ENCODE measurements at regions not wholly inside any gene's neighbourhood (a gene's known extent, or its start where the extent isn't known, plus 50 kb on each side); places are given as distances from the start of the nearest gene placed in this dataset.

- Histone ChIP-seq H3K4me3 (ENCODE audit: insufficient read depth, low read length) (no peak overlapping the region), H3K36me3 (ENCODE audit: insufficient read depth, low read length) (no peaks in the 10 kb centered on the region), H3K27me3 (ENCODE audit: insufficient read depth, low read length) (peaks cover 3% of the 10 kb centered on the region), H3K9me3 (ENCODE audit: low read depth, low read length) (no peaks in the 10 kb centered on the region), H4K20me1 (ENCODE audit: insufficient read depth, low read length) (no peaks in the 10 kb centered on the region), H3K79me2 (ENCODE audit: insufficient read depth, low read length) (no peaks in the 10 kb centered on the region), H3K4me2 (ENCODE audit: insufficient read depth, low read length) (no peak overlapping the region), H2AFZ (ENCODE audit: low read length) (no peak overlapping the region), H3K4me1 (ENCODE audit: insufficient read depth, low read length) (no peaks in the 10 kb centered on the region), H3K27ac (ENCODE audit: low read depth, low read length) (no peak overlapping the region)
- DNase-seq (ENCODE audit: insufficient read length, low spot score, missing footprints) = no peak
- TF ChIP-seq, protein P1, sequence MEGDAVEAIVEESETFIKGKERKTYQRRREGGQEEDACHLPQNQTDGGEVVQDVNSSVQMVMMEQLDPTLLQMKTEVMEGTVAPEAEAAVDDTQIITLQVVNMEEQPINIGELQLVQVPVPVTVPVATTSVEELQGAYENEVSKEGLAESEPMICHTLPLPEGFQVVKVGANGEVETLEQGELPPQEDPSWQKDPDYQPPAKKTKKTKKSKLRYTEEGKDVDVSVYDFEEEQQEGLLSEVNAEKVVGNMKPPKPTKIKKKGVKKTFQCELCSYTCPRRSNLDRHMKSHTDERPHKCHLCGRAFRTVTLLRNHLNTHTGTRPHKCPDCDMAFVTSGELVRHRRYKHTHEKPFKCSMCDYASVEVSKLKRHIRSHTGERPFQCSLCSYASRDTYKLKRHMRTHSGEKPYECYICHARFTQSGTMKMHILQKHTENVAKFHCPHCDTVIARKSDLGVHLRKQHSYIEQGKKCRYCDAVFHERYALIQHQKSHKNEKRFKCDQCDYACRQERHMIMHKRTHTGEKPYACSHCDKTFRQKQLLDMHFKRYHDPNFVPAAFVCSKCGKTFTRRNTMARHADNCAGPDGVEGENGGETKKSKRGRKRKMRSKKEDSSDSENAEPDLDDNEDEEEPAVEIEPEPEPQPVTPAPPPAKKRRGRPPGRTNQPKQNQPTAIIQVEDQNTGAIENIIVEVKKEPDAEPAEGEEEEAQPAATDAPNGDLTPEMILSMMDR (IDR thresholded peaks at IDR 0.05; ENCODE audit: extremely low read depth, low read depth, low read length) = no peak
Observed at GRCh38 chr6:169393753-169394152, 140.1 kb upstream of the THBS2 start.

DNA sequence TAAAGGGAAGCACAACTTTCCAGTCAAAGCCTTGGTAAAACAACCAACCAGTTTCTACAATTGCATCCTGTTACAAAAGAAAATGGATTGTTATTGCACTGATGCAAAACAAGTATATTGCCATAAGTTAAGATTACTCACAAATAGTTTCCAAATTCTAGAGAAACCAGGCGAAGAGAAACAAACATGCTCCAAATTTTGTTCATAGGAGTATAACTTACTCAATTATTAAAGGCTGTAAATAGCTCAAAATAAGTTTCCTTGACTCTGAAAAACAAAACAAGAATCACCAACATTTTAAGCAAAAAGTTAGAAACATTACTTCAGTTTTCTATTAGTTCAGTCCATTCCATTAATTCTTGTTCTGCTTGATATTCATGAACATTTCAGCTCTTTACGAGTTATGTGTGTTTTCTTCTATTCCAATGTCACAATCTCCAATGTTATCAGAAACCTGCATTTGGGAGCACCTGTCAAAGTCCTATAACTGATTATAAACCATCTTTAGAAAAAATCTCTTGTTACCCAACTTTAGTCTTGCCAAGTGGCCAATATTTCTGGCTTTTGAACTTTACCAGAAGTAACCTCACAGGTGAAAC, 137.9 kb upstream of the THBS2 start:
- Histone ChIP-seq H3K27me3 (ENCODE audit: insufficient read depth, low read length) (no peaks in the 10 kb centered on the region), H3K4me1 (ENCODE audit: insufficient read depth, low read length) (no peaks in the 10 kb centered on the region), H4K20me1 (ENCODE audit: insufficient read depth, low read length) (no peaks in the 10 kb centered on the region), H3K79me2 (ENCODE audit: insufficient read depth, low read length) (no peaks in the 10 kb centered on the region), H2AFZ (ENCODE audit: low read length) (no peak overlapping the region), H3K27ac (ENCODE audit: low read depth, low read length) (no peak overlapping the region), H3K4me3 (ENCODE audit: insufficient read depth, low read length) (no peak overlapping the region), H3K9me3 (ENCODE audit: low read depth, low read length) (no peaks in the 10 kb centered on the region), H3K4me2 (ENCODE audit: insufficient read depth, low read length) (no peak overlapping the region), H3K36me3 (ENCODE audit: insufficient read depth, low read length) (no peaks in the 10 kb centered on the region)
- no peak for DNase-seq (ENCODE audit: insufficient read length, low spot score, missing footprints)
- TF ChIP-seq, protein P1 (IDR thresholded peaks at IDR 0.05; ENCODE audit: extremely low read depth, low read depth, low read length) = no peak

DNA sequence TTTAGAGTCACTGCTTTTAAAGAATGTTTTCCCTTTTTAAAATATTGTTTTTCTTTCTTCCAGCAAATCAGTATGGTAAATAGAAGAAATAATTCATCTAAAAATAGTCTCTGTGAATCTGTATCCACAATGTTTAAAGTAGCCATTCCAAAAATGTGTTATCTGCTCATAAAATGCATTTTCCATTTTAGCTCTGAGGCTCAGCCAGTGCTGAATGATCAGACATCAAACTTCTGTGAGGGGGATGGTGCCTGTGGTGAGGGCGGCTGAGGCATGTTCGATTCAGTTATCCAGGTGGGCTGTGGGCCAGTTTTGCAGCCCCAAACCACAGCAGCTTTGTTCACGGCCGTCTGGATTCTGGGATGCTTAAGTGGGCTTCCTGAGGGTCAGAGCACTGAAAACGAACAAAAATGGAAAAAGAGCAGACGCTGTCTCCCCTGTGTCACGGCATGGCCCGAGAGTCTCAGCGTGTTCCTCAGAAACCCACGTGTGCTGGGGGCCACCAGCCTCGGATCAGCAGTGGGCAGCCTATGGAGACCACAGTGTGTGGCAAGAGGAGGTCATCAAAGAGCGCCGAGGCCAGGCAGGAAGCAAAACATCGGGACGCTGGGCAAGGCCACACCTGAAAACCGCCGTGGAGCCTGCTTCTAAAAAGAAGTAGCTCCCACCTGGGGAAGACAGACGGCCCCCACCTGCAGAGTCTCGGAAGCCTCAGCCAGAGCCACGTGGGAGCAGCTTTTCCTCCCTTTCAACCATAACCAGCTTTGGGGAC, 134.9 kb upstream of the THBS2 start:
- Histone ChIP-seq H3K27me3 (ENCODE audit: insufficient read depth, low read length) (no peaks in the 10 kb centered on the region), H3K9me3 (ENCODE audit: low read depth, low read length) (no peaks in the 10 kb centered on the region), H2AFZ (ENCODE audit: low read length) (no peak overlapping the region), H3K4me3 (ENCODE audit: insufficient read depth, low read length) (no peak overlapping the region), H3K27ac (ENCODE audit: low read depth, low read length) (no peak overlapping the region), H3K36me3 (ENCODE audit: insufficient read depth, low read length) (no peaks in the 10 kb centered on the region), H3K79me2 (ENCODE audit: insufficient read depth, low read length) (no peaks in the 10 kb centered on the region), H3K4me2 (ENCODE audit: insufficient read depth, low read length) (no peak overlapping the region), H3K4me1 (ENCODE audit: insufficient read depth, low read length) (no peaks in the 10 kb centered on the region), H4K20me1 (ENCODE audit: insufficient read depth, low read length) (no peaks in the 10 kb centered on the region)
- no peak for DNase-seq (ENCODE audit: insufficient read length, low spot score, missing footprints)
- TF ChIP-seq, protein P1 (IDR thresholded peaks at IDR 0.05; ENCODE audit: extremely low read depth, low read depth, low read length) = no peak

GRCh38 chr6:169387809-169388383, 134.2 kb upstream of the THBS2 start:
- Histone ChIP-seq H2AFZ (ENCODE audit: low read length) (no peak overlapping the region), H4K20me1 (ENCODE audit: insufficient read depth, low read length) (no peaks in the 10 kb centered on the region)

More at GRCh38 chr6:169387809-169388383, 134.2 kb upstream of the THBS2 start:
- H3K27me3 ChIP-seq (ENCODE audit: insufficient read depth, low read length) = no peaks in the 10 kb centered on the region
- no peak overlapping the region for H3K4me2 ChIP-seq (ENCODE audit: insufficient read depth, low read length)
- no peak for DNase-seq (ENCODE audit: insufficient read length, low spot score, missing footprints)
- TF ChIP-seq, protein P1 (IDR thresholded peaks at IDR 0.05; ENCODE audit: extremely low read depth, low read depth, low read length) = no peak
- H3K4me3 ChIP-seq (ENCODE audit: insufficient read depth, low read length) = no peak overlapping the region
- H3K9me3 ChIP-seq (ENCODE audit: low read depth, low read length) = no peaks in the 10 kb centered on the region
- no peak overlapping the region for H3K27ac ChIP-seq (ENCODE audit: low read depth, low read length)
- no peaks in the 10 kb centered on the region for H3K36me3 ChIP-seq (ENCODE audit: insufficient read depth, low read length)
- H3K79me2 ChIP-seq (ENCODE audit: insufficient read depth, low read length) = no peaks in the 10 kb centered on the region
- H3K4me1 ChIP-seq (ENCODE audit: insufficient read depth, low read length) = no peaks in the 10 kb centered on the region

Measured in osteoblast (primary cell).